Uterus (tissue), 2 donors: ENCODE measurements at regions not wholly inside any gene's neighbourhood (a gene's known extent, or its start where the extent isn't known, plus 50 kb on each side); places are given as distances from the start of the nearest gene placed in this dataset.

ENCODE experiments used
- CTCF ChIP-seq, 4 experiments: fragments of 200-600 bp in 2 of 4; fragments of 450-650 bp in 2 of 4; sonication (generic) in 2 of 4; IDR thresholded peaks; one replicate each; pipeline ENCODE4 v1.5.1; 2016 to 2019; ENCODE audit warnings: antibody characterized with exemption in 4 of 4, mild to moderate bottlenecking in 2 of 4, moderate library complexity in 1 of 4
- POLR2A ChIP-seq, 2 donors: fragments of 450-650 bp; IDR thresholded peaks; one replicate each; pipeline ENCODE4 v1.6.1; 2016; ENCODE audit warnings: antibody characterized with exemption in 2 of 2, mild to moderate bottlenecking in 1 of 2, moderate library complexity in 1 of 2

GRCh38 chr6:77021232-77021631, 442.1 kb downstream of the HTR1B start:
- TF ChIP-seq POLR2A (IDR thresholded peaks at IDR 0.05) = no peak
- TF ChIP-seq CTCF (IDR thresholded peaks at IDR 0.05) = no peak
